ENCODE measurements at regions not wholly inside any gene's neighbourhood (a gene's known extent, or its start where the extent isn't known, plus 50 kb on each side); places are given as distances from the start of the nearest gene placed in this dataset.
"Not testable (repeated sequence)": the region's sequence is repeated elsewhere in the genome, so short reads cannot be mapped to it uniquely, and the experiment has no call there.

DNA sequence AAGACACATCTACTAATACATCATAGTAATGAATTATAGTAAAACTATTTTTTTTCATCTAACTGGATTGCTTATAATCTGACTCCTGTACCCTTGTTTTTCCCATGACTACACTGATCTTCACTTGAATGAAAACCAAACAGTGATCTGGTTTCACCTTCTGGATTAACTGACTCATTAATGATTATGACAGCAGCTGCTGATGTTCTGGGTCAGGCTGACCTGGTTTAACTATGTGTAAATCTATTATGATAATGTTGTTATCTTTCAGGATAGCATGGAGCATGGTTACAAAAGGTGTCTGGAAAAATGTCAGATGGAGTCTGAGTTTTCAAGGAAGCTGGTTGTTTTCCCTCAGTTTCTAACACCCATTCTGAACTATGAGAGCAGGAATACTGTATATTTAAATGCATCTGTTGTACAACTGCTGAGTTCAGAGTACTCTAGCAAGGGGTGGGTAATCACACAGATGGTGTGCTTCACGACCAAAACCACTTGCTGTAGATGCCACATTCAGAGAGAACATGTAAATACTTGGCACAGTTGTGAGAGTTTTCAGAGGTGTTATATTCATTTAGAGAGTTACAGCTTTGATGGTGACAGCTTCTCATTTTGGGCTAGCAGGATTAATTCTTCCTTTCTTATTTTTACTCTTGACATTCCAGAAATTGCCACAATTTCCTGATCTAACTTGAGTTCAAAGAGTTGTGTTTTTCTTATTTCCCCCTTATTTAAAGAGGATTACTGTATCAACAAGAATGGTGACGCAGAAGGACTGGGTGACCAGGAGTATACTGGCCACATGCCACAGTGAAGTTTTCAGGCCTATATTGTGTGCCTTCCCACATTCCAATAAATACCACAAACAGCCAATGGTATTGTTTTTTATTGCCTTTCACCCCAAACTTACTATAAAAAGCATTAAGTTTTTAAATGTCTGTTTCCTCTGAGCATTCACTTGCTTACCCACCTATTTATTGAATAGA, 249.7 kb upstream of the TET2 start:
- DNase-seq (ENCODE audit: low spot score): no peak

- DNase-seq (ENCODE audit: low spot score): no peak
Measured at GRCh38 chr4:104899863-104900262, 246.8 kb upstream of the TET2 start.

GRCh38 chr4:104901438-104901837, 245.2 kb upstream of the TET2 start:
- DNase-seq (ENCODE audit: low spot score): no peak

DNA sequence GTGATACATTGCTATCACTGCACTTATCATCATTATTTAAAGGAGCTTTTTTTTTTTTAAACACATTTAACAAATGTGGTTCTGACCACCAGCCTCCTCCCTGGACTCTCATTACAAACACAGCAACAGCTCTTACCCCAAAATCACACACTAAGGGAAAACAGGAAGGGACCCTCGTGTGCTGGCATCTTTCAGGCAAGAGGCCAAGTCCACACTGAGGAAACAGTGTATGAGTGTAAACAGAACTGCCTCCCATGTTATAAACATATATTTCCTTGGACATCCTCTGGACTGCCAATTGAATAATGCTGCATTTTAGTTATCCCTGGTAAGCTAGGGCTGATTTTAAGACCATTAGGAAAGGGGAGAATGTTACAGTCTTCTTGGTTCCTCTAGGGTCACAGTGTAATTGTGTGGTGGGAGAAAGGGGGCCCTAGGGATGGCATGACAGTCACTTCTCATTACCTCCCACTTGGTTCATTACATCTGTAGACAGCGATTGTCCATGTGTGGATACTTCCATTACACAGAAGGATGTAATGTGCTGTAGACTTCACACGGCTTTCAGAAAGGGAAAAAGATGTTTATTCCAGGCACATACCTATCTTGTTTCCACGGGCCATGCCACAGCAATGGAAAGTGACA, 244.6 kb upstream of the TET2 start:
- no peak for DNase-seq (ENCODE audit: low spot score)

- no peak for DNase-seq (ENCODE audit: low spot score)
Measured at GRCh38 chr4:104905065-104905464, 241.6 kb upstream of the TET2 start.

DNA sequence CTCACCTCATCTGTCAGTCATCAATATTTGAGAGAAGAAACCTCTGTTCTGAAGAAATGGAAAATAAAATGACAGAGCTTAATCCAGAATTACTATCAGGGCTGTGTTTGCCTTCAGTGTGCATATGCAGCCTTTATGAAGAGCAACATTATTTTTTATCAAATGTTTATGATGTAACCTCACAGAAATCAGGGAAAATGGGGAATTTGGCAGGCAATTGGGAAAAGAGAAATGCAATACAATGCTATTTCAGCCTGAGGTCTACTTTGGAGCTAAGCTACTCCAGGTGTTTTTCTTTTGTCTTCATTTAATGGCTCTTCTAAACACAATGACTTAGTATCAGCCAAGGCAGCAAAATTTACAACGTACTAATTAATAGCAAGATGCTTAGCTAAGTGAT, 241.1 kb upstream of the TET2 start:
- DNase-seq (ENCODE audit: low spot score): no peak

GRCh38 chr4:104906276-104906675, 240.4 kb upstream of the TET2 start:
- no peak for DNase-seq (ENCODE audit: low spot score)

DNA sequence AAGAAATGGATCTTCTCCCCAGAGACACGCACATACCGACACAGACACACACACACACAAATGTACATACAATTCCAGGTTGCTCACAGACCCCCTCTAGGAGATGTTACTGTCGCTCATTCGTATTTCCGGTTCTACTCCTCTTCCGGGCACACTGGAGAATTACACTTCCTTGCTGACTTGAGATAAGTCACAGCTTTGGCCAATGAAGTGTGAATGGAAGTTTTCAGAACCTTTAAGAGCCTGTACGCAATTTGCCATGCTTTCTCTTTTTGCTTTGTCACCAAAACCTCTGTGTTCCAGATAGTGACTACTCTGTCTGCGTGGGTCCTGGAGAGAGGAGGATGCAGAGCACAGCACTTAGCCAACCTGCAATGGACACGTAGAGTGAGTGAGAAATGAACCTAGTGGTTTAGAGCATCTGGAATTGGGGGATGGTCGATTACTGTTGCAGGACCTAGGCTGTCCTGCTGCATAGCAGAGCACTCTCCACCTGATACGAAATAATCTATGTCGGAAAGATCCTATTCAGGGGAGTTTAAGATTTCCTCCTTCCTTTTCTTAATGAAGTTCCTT, 239.5 kb upstream of the TET2 start:
- no peak for DNase-seq (ENCODE audit: low spot score)

DNA sequence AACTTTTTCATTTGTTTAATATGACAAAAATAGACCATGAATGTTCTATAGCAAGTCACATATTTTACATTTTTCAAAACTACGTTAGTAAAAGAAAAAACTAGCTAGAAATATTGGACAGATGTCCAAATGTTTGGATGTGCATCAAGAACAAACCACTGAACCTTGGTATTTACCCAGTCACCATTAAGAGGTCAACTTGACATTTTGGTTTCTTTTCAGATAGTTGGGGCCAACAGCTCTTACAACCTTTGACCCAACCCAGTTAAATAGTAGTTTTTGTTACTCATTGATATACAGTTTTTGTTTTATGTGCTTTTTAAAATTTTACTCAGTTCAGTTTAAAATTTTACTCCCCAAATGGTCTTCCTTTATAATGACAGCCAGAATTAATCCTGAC, 238.7 kb upstream of the TET2 start:
- no peak for DNase-seq (ENCODE audit: low spot score)

DNA sequence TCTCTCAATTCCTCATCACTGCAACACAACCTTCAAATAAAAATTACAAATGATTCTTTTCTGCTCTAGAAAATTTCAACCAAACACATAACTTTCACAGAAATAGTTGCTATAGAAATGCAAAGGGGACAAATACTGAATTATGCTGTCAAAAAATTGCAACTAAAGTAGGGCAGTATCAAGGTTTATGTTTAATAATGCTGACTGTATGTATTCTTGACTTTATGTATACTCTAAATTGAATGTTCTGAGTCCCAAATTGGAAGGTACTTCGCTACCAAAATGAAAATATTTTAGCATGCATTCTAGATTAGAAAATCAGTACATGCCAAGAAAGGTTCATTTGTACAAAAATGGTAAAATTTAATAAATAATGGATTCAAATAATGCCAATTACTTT, 237.3 kb upstream of the TET2 start:
- DNase-seq (ENCODE audit: low spot score): no peak

GRCh38 chr4:104912518-104912917, 234.2 kb upstream of the TET2 start:
- DNase-seq (ENCODE audit: low spot score): no peak

- DNase-seq (ENCODE audit: low spot score): no peak
Measured at GRCh38 chr4:104915373-104915772, 231.3 kb upstream of the TET2 start.

DNA sequence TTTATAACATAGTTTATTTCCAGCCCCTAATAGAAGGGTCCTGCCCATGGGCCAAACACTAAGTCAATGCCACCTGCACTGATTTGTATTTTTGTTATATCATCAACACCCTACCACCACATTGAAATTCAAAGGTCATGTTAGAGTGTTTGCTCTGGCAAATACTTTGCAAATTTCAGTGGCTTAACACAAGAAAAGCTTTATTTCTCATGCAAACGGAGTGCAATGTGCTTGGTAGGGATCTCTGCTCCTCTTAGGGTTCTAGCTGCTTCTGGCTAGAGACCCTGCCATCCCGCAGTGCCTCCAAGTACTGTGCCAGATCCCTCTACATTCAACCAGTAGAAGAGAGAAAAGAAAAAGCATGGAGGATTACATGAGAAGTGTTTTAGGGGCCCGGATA, 230.8 kb upstream of the TET2 start:
- no peak for DNase-seq (ENCODE audit: low spot score)

GRCh38 chr4:104919406-104919805, 227.3 kb upstream of the TET2 start:
- DNase-seq (ENCODE audit: low spot score): no peak

- DNase-seq (ENCODE audit: low spot score): no peak
Measured at GRCh38 chr4:104930298-104930697, 216.4 kb upstream of the TET2 start.

DNA sequence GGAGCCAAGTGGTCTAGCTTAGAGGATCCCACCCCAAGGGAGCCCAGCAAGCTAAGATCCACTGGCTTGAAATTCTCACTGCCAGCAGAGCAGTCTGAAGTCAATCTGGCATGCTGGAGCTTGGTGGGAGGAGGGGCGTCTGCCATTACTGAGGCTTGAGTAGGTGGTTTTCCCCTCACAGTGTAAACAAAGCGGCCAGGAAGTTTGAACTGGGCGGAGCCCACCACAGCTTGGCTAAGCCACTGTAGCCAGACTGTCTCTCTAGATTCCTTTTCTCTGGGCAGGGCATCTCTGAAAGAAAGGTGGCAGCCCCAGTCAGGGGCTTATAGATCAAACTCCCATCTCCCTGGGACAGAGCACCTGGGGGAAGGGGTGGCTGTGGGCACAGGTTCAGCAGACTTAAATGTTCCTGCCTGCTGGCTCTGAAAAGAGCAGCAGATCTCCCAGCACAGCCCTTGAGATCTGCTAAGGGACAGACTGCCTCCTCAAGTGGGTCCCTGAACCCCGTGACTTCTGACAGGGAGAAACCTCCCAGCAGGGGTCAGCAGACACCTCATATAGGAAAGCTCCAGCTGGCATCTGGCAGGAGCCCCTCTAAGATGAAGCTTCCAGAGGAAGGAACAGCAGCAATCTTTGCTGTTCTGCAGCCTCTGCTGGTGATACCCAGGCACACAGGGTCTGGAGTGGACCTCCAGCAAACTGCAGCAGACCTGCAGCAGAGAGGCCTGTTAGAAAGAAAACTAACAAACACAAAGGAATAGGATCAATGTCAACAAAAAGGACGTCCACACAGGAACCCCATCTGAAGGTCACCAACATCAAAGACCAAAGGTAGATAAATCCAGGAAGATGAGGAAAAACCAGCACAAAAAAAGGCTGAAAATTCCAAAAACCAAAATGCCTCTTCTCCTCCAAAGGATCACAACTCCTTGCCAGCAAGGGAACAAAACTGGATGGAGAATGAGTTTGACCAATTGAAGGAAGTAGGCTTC, 215.6 kb upstream of the TET2 start:
- DNase-seq (ENCODE audit: low spot score): not testable (repeated sequence)

DNA sequence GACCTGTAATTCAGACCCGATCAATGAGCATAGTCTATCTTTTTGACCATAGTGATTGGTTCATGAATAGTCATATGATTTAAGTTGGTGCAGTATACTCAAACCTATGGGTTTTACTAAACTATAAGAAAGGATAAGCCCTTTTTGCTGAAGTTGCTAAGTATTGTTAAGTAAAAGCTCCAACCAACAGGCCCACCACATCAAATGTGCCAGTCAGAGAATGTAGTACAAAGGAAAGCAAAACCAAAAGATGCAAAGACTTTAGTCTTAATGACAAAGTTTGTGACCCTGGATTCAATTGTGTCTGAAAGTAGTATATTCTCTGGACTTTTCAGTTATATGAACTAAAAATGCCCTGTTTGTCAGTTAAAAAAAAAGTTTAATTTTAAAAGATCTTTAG, 208.1 kb upstream of the TET2 start:
- DNase-seq (ENCODE audit: low spot score): no peak

DNA sequence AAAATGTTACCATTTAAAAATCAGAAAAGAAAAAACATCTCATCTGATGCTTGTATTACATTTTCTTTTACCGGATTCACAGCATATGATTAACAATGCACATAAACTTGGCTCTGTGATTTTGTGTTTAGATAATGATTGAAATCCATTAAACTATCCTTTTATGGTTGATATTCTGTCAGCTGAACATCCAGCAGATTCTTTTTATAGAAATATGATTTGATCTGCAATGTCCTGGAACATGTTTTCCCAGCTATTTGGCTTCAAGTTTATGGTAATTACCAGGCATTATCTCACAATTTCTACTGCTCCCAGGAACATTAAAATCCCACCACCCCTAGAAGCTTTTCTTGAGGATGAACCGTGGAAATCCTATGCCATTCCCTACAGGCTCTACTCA, 205.7 kb upstream of the TET2 start:
- DNase-seq (ENCODE audit: low spot score): no peak

GRCh38 chr4:104941661-104942062, 205.0 kb upstream of the TET2 start:
- DNase-seq (ENCODE audit: low spot score): no peak

DNA sequence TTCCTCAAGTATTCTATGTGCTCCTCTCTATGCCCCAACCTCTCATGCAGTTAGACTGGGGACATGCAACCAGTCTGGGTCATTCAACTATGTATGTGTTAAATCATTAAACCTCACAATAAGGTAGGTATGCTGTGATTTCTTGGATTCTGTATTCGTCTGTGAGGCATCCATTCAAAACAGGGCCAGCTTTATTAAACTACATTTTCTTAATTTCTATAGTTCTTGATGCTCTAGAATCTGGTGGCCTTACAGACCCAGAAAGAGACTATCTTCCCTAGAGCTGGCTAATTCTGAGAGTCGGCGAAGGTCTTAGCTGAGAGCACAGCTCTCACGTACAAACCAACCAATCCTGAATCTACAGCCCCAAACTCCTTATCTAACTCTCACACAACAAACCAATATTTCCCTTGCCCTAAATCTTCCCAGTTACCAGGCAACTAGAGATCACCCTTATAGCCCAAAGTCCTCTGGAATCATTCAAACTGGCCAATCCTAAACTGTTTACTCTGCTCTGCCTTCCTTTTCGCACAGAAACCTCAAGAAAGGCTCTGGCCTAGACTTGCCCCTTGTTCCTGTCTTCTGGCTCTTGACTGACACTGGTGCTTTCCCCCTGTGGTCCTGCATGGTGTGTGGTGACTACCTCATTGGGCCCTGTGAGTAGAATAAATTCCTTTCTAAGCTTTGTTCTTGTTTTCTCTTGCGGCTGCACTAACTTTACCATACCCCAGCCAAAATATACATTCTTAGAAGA, 203.5 kb upstream of the TET2 start:
- DNase-seq (ENCODE audit: low spot score): no peak

DNA sequence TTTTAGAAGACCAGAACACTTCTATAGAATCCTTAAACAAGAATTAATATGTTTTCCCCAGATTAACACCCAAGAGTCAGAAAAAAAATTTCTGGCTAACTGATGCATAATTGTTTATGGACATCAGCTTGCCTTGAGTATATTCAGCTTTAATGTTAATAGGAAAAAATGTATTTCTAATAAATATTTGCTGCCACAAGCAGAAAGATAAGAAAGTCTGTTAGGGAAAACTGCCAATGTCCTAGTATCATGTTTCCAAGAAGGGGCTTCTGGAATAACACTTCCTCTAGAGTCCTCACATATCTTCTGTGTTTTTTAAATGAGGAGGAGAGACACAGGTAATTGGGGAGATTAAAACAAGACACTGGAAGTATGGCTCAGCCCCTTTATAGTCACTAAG, 202.1 kb upstream of the TET2 start:
- no peak for DNase-seq (ENCODE audit: low spot score)

Measured in LoVo (cell line).